NB4 (cell line): ENCODE measurements at regions not wholly inside any gene's neighbourhood (a gene's known extent, or its start where the extent isn't known, plus 50 kb on each side); places are given as distances from the start of the nearest gene placed in this dataset.

Experiments used
- DNase-seq: peaks from one replicate; pipeline ENCODE4 v3.0.0; 2010; ENCODE audit warnings: low read depth
- H3K4me3 ChIP-seq: one replicate; pipeline ENCODE4 v1.5.1; 2011; ENCODE audit warnings: mild to moderate bottlenecking, low read depth, low read length, moderate library complexity
- CTCF ChIP-seq: IDR thresholded peaks from one replicate; pipeline ENCODE4 v1.5.1; 2012; ENCODE audit warnings: low read depth, low read length
- MAX ChIP-seq: IDR thresholded peaks from 2 replicates; pipeline ENCODE4 v1.6.1; 2011; ENCODE audit warnings: low read depth, low read length
- MYC ChIP-seq: IDR thresholded peaks from 2 replicates; pipeline ENCODE4 v1.6.1; 2011; ENCODE audit warnings: low read depth, low read length
- POLR2A ChIP-seq: IDR thresholded peaks from 2 replicates; pipeline ENCODE4 v1.6.1; 2011; ENCODE audit warnings: mild to moderate bottlenecking; ENCODE audit not compliant: insufficient read length; ENCODE audit errors: extremely low read depth

GRCh38 chr12:132380641-132381040 lies 51.3 kb upstream of the GALNT9 start:
- H3K4me3 ChIP-seq: no peak overlapping the region
- TF ChIP-seq CTCF: no peak
- no peak for TF ChIP-seq POLR2A
- TF ChIP-seq MAX: no peak
- no peak for TF ChIP-seq MYC
- DNase-seq: no peak

- DNase-seq: no peak
Measured at GRCh38 chr12:132379996-132380395, 50.6 kb upstream of the GALNT9 start.

DNA sequence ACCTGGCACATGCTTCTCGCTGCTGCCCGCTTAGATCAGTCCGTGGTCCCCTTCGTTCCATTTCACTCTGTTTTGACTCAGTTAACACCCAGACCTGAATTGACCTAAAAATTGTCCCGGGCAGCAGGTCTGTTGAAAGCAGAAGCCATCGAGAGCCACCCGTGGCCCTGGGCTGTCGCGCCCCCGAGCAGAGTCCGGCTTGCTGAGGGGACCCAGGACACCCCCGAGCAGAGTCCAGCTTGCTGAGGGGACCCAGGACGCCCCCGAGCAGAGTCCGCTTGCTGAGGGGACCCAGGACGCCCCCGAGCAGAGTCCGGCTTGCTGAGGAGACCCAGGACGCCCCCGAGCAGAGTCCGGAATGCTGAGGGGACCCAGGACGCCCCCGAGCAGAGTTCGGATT lies 50.2 kb upstream of the GALNT9 start:
- no peak overlapping the region for H3K4me3 ChIP-seq
- DNase-seq: no peak
- TF ChIP-seq POLR2A (no peak), CTCF (no peak), MYC (no peak), MAX (no peak)

More at GRCh38 chr12:132379996-132380395, 50.6 kb upstream of the GALNT9 start:
- no peak overlapping the region for H3K4me3 ChIP-seq
- TF ChIP-seq POLR2A: no peak
- no peak for TF ChIP-seq MYC
- TF ChIP-seq CTCF: no peak
- no peak for TF ChIP-seq MAX
